Activated T-cell treated with anti-CD3 and anti-CD28 coated beads, Interleukin-2, amount 50 U/mL, for 72 hours (primary cell): ENCODE measurements at regions not wholly inside any gene's neighbourhood (a gene's known extent, or its start where the extent isn't known, plus 50 kb on each side); places are given as distances from the start of the nearest gene placed in this dataset.
"Not testable (repeated sequence)": the region's sequence is repeated elsewhere in the genome, so short reads cannot be mapped to it uniquely, and the experiment has no call there.

ENCODE experiments used
- ATAC-seq, 2 donors: fragments of 150-1000 bp; cut with Tn5 transposase; replicated peaks in 1 of 2; 2 replicates each; pipeline ENCODE4 v1.10.0; 2021; ENCODE audit warnings: moderate library complexity in 2 of 2, mild to moderate bottlenecking in 1 of 2
- DNase-seq, 2 donors: peaks; one replicate each; pipeline ENCODE4 v3.0.0; 2021 to 2022; ENCODE audit warnings: mixed read lengths in 1 of 2
- H3K27ac Mint-ChIP-seq: one replicate; pipeline ENCODE4 v1.8.0; 2022; ENCODE audit warnings: mild to moderate bottlenecking, moderate library complexity, mixed read lengths
- H3K27me3 Mint-ChIP-seq: one replicate; pipeline ENCODE4 v1.8.0; 2022; ENCODE audit warnings: low read depth, mixed read lengths
- H3K36me3 Mint-ChIP-seq, 2 donors: one replicate each; pipeline ENCODE4 v1.8.0; 2022; ENCODE audit warnings: mixed read lengths in 2 of 2, mild to moderate bottlenecking in 1 of 2; ENCODE audit not compliant: insufficient read depth in 2 of 2
- H3K4me1 Mint-ChIP-seq: one replicate; pipeline ENCODE4 v1.8.0; 2022; ENCODE audit warnings: low read depth, mixed read lengths
- H3K4me3 Mint-ChIP-seq, 2 donors: one replicate each; pipeline ENCODE4 v1.8.0; 2022; ENCODE audit warnings: mild to moderate bottlenecking in 2 of 2, mixed read lengths in 2 of 2, moderate library complexity in 2 of 2
- H3K9me3 Mint-ChIP-seq, 2 donors: one replicate each; pipeline ENCODE4 v1.8.0; 2022; ENCODE audit warnings: mixed read lengths in 2 of 2

GRCh38 chr16:26500326-26500725, 566.4 kb upstream of the C16orf82 start:
- H3K4me3 Mint-ChIP-seq, result no peak overlapping the region
- H3K36me3 Mint-ChIP-seq, result no peaks in the 10 kb centered on the region
- H3K27ac Mint-ChIP-seq, result no peak overlapping the region
- H3K4me1 Mint-ChIP-seq, result peaks cover 4% of the 10 kb centered on the region
- ATAC-seq (no peak), DNase-seq (no peak)
- peaks cover 7% of the 10 kb centered on the region for H3K27me3 Mint-ChIP-seq
- H3K9me3 Mint-ChIP-seq, result no peaks in the 10 kb centered on the region

GRCh38 chr16:26505496-26505895, 561.2 kb upstream of the C16orf82 start:
- no peak for ATAC-seq
- no peaks in the 10 kb centered on the region for H3K4me1 Mint-ChIP-seq
- H3K9me3 Mint-ChIP-seq, result no peaks in the 10 kb centered on the region

GRCh38 chr16:26508946-26509345, 557.8 kb upstream of the C16orf82 start:
- not testable (repeated sequence) for H3K36me3 Mint-ChIP-seq, ATAC-seq, H3K4me3 Mint-ChIP-seq, H3K9me3 Mint-ChIP-seq, H3K4me1 Mint-ChIP-seq, H3K27me3 Mint-ChIP-seq, DNase-seq
- peak overlapping the region; percentile 7 for H3K27ac Mint-ChIP-seq

More at GRCh38 chr16:26505496-26505895, 561.2 kb upstream of the C16orf82 start:
- Mint-ChIP-seq H3K27me3 (no peaks in the 10 kb centered on the region), H3K36me3 (no peaks in the 10 kb centered on the region), H3K4me3 (no peak overlapping the region), H3K27ac (no peak overlapping the region)
- DNase-seq, result no peak

GRCh38 chr16:26510924-26511323, 555.8 kb upstream of the C16orf82 start:
- H3K4me3 Mint-ChIP-seq, result no peak overlapping the region
- no peak overlapping the region for H3K27ac Mint-ChIP-seq
- no peaks in the 10 kb centered on the region for H3K4me1 Mint-ChIP-seq
- ATAC-seq, result no peak
- H3K9me3 Mint-ChIP-seq, result no peaks in the 10 kb centered on the region
- H3K27me3 Mint-ChIP-seq, result peaks cover 12% of the 10 kb centered on the region
- DNase-seq, result no peak
- no peaks in the 10 kb centered on the region for H3K36me3 Mint-ChIP-seq

GRCh38 chr16:26511463-26511862, 555.3 kb upstream of the C16orf82 start:
- Mint-ChIP-seq H3K27me3 (peaks cover 17% of the 10 kb centered on the region), H3K36me3 (no peaks in the 10 kb centered on the region), H3K4me3 (no peak overlapping the region), H3K9me3 (no peaks in the 10 kb centered on the region), H3K27ac (no peak overlapping the region), H3K4me1 (no peaks in the 10 kb centered on the region)
- DNase-seq, result no peak
- ATAC-seq, result no peak

- no peaks in the 10 kb centered on the region for H3K4me1 Mint-ChIP-seq
- no peak overlapping the region for H3K27ac Mint-ChIP-seq
- no peak for ATAC-seq
- H3K4me3 Mint-ChIP-seq, result no peak overlapping the region
- no peaks in the 10 kb centered on the region for H3K36me3 Mint-ChIP-seq
- DNase-seq, result no peak
- H3K27me3 Mint-ChIP-seq, result peaks cover 7% of the 10 kb centered on the region
- peaks cover 0 to 3% of the 10 kb centered on the region in 2 donors for H3K9me3 Mint-ChIP-seq
Observed at GRCh38 chr16:26521626-26522025, 545.1 kb upstream of the C16orf82 start.

- no peak for DNase-seq
- no peaks in the 10 kb centered on the region for H3K27me3 Mint-ChIP-seq
- H3K36me3 Mint-ChIP-seq, result no peaks in the 10 kb centered on the region
- no peaks in the 10 kb centered on the region for H3K4me1 Mint-ChIP-seq
- ATAC-seq, result no peak
- H3K4me3 Mint-ChIP-seq, result no peak overlapping the region
- no peaks in the 10 kb centered on the region for H3K9me3 Mint-ChIP-seq
- H3K27ac Mint-ChIP-seq, result no peak overlapping the region
Observed at GRCh38 chr16:26524281-26524680, 542.4 kb upstream of the C16orf82 start.

- ATAC-seq (no peak), DNase-seq (no peak)
- Mint-ChIP-seq H3K36me3 (no peaks in the 10 kb centered on the region), H3K9me3 (no peaks in the 10 kb centered on the region), H3K4me3 (no peak overlapping the region), H3K4me1 (no peaks in the 10 kb centered on the region), H3K27ac (no peak overlapping the region), H3K27me3 (no peaks in the 10 kb centered on the region)
Observed at GRCh38 chr16:26524846-26525245, 541.9 kb upstream of the C16orf82 start.

- ATAC-seq (no peak), DNase-seq (no peak)
- Mint-ChIP-seq H3K4me3 (no peak overlapping the region), H3K36me3 (no peaks in the 10 kb centered on the region), H3K9me3 (no peaks in the 10 kb centered on the region), H3K27me3 (no peaks in the 10 kb centered on the region), H3K27ac (no peak overlapping the region), H3K4me1 (no peaks in the 10 kb centered on the region)
Observed at GRCh38 chr16:26525856-26526255, 540.9 kb upstream of the C16orf82 start.

- Mint-ChIP-seq H3K27ac (no peak overlapping the region), H3K4me3 (no peak overlapping the region), H3K27me3 (no peaks in the 10 kb centered on the region), H3K36me3 (no peaks in the 10 kb centered on the region), H3K4me1 (no peaks in the 10 kb centered on the region), H3K9me3 (no peaks in the 10 kb centered on the region)
- ATAC-seq (no peak), DNase-seq (no peak)
Observed at GRCh38 chr16:26526633-26527032, 540.1 kb upstream of the C16orf82 start.

GRCh38 chr16:26530584-26531289, 536.0 kb upstream of the C16orf82 start:
- Mint-ChIP-seq H3K27ac (no peak overlapping the region), H3K27me3 (no peaks in the 10 kb centered on the region), H3K9me3 (no peaks in the 10 kb centered on the region), H3K4me3 (no peak overlapping the region), H3K36me3 (no peaks in the 10 kb centered on the region), H3K4me1 (no peaks in the 10 kb centered on the region)
- ATAC-seq (no peak), DNase-seq (no peak)

GRCh38 chr16:26531290-26531730, 535.4 kb upstream of the C16orf82 start:
- H3K4me1 Mint-ChIP-seq, result no peaks in the 10 kb centered on the region
- no peaks in the 10 kb centered on the region for H3K27me3 Mint-ChIP-seq
- H3K36me3 Mint-ChIP-seq, result no peaks in the 10 kb centered on the region
- H3K9me3 Mint-ChIP-seq, result no peaks in the 10 kb centered on the region
- no peak overlapping the region for H3K4me3 Mint-ChIP-seq
- DNase-seq (no peak), ATAC-seq (no peak)
- no peak overlapping the region for H3K27ac Mint-ChIP-seq

- Mint-ChIP-seq H3K27ac (no peak overlapping the region), H3K4me1 (no peaks in the 10 kb centered on the region), H3K27me3 (no peaks in the 10 kb centered on the region), H3K4me3 (no peak overlapping the region), H3K9me3 (no peaks in the 10 kb centered on the region), H3K36me3 (no peaks in the 10 kb centered on the region)
- DNase-seq (no peak), ATAC-seq (no peak)
Observed at GRCh38 chr16:26532456-26532855, 534.3 kb upstream of the C16orf82 start.

GRCh38 chr16:26542198-26542597, 524.5 kb upstream of the C16orf82 start:
- H3K4me1 Mint-ChIP-seq, result no peaks in the 10 kb centered on the region
- H3K4me3 Mint-ChIP-seq, result no peak overlapping the region
- no peaks in the 10 kb centered on the region for H3K36me3 Mint-ChIP-seq
- no peak for DNase-seq
- H3K27ac Mint-ChIP-seq, result no peak overlapping the region
- H3K27me3 Mint-ChIP-seq, result peaks cover 7% of the 10 kb centered on the region
- H3K9me3 Mint-ChIP-seq, result peaks cover 0 to 1% of the 10 kb centered on the region in 2 donors
- no peak for ATAC-seq
